ENCODE measurements at regions not wholly inside any gene's neighbourhood (a gene's known extent, or its start where the extent isn't known, plus 50 kb on each side); places are given as distances from the start of the nearest gene placed in this dataset.
"Not testable (repeated sequence)": the region's sequence is repeated elsewhere in the genome, so short reads cannot be mapped to it uniquely, and the experiment has no call there.

DNA sequence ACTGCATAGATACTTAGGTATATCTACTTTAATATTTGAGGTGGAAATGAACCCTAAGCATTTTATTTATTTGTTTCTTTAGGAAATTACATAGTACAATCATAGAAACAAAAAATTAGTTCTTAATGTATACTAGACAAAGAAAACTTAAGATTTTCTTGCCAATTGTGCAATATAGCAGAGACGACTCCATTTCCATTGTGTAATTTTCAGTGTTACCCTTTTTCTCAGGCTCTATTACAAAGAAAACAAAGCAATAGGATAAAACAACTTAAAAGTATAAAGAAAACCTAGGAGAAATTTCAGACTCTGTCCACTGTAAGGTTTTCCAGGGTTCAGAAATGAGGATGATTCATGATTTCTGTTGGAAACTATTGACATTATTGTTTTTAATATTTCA, 89.0 kb upstream of the SERTAD2 start:
- intact Hi-C loops (cut with DNase I; ENCODE audit: low total_unique reads) (no loop called here), in situ Hi-C loops (cut with MboI; ENCODE audit: low pct_ligation_motif_present in 1 of 4, low pct_unique_long_range_greater_than_20kb in 1 of 4, low sequenced_read_pairs in 3 of 4) (loop anchor here in 1 of 4 donors (10.0 kb wide), 1 partner anchor 88 kb away; the partner anchor contains the start of gene SERTAD2)
- no peaks in the 10 kb centered on the region for H3K9me3 ChIP-seq
- DNase-seq: no peak
- no peak overlapping the region for H3K27ac ChIP-seq
- no peaks in the 10 kb centered on the region for H3K27me3 ChIP-seq
- WGBS, 2 donors (ENCODE audit: low coverage in 1 of 2): 92 to 94% methylated on average over 1 of the region's 1 CpG
- no peak overlapping the region for H3K4me3 ChIP-seq
- H3K36me3 ChIP-seq: no peaks in the 10 kb centered on the region
- peaks cover 0 to 4% (median 2%) of the 10 kb centered on the region in 4 donors for H3K4me1 ChIP-seq
- no peak for TF ChIP-seq EP300 (IDR thresholded peaks at IDR 0.05; ENCODE audit: low read depth)
- no peak for TF ChIP-seq POLR2A (IDR thresholded peaks at IDR 0.05)
- no peak for TF ChIP-seq POLR2AphosphoS5 (IDR thresholded peaks at IDR 0.05)
- no peak for TF ChIP-seq CTCF (IDR thresholded peaks at IDR 0.05)

DNA sequence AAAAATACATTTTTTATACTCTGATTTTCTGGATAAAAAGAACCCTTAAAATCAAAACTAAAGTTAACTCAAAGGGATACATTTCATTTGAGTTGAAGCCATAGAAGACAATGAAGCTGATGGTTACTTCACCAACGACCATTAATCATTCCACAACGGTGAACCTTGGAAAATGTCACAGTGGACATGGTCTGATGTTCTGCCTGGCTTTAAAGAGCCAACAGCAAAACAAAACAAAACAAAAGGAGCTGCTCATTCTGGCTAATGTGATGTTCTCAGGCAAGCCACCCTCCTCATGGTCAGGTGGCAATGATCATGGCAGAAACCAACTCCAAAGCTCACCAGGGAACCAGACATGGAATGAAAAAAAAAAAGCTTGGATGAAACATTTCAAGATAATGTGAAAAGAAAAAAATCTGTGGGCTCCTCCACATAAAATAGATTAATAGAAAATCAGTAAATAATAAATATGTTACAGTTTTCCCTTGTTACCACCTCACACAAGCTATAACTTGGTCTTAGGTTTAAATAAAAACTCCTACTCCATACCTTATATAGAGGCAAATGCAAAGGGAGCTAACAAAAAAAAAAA, 90.1 kb upstream of the SERTAD2 start:
- intact Hi-C loops (cut with DNase I; ENCODE audit: low total_unique reads) (no loop called here), in situ Hi-C loops (cut with MboI; ENCODE audit: low pct_ligation_motif_present in 1 of 4, low pct_unique_long_range_greater_than_20kb in 1 of 4, low sequenced_read_pairs in 3 of 4) (loop anchor here in 1 of 4 donors (10.0 kb wide), 1 partner anchor 89 kb away; the partner anchor contains the start of gene SERTAD2)
- no peak overlapping the region for H3K27ac ChIP-seq
- TF ChIP-seq EP300 (IDR thresholded peaks at IDR 0.05; ENCODE audit: low read depth): no peak
- TF ChIP-seq POLR2AphosphoS5 (IDR thresholded peaks at IDR 0.05): no peak
- no peak for TF ChIP-seq CTCF (IDR thresholded peaks at IDR 0.05)
- no peak for TF ChIP-seq POLR2A (IDR thresholded peaks at IDR 0.05)
- no peak overlapping the region for H3K4me3 ChIP-seq
- DNase-seq: no peak
- H3K9me3 ChIP-seq: no peaks in the 10 kb centered on the region
- WGBS, 2 donors (ENCODE audit: low coverage in 1 of 2): 83 to 90% methylated on average over 2 of the region's 2 CpGs
- H3K27me3 ChIP-seq: no peaks in the 10 kb centered on the region
- H3K36me3 ChIP-seq: no peaks in the 10 kb centered on the region
- H3K4me1 ChIP-seq: peaks cover 3 to 11% (median 6%) of the 10 kb centered on the region in 4 donors

DNA sequence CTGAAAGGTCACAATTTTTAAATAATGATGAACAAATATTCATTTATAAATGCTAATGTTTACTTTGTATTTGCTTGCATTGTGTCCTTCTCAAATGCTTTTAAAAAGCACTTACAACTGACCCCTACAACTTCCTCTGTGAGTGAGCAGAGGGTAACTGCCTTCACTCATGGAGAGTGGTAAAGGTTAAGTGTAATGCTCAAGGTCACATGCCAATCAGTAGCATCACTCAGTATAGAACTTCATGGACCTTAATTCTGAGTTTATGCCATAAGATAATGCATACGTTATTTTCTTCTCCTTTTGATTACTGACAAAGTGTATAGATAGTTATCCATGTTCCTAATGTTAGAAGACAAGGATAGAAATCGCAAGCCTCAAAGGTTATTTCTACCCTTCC, 91.8 kb upstream of the SERTAD2 start:
- Histone ChIP-seq H3K4me1 (peaks cover 4 to 21% (median 14%) of the 10 kb centered on the region in 4 donors), H3K27ac (no peak overlapping the region), H3K27me3 (no peaks in the 10 kb centered on the region), H3K4me3 (no peak overlapping the region), H3K9me3 (no peaks in the 10 kb centered on the region), H3K36me3 (no peaks in the 10 kb centered on the region)
- intact Hi-C loops (cut with DNase I; ENCODE audit: low total_unique reads) (no loop called here), in situ Hi-C loops (cut with MboI; ENCODE audit: low pct_ligation_motif_present in 1 of 4, low pct_unique_long_range_greater_than_20kb in 1 of 4, low sequenced_read_pairs in 3 of 4) (loop anchor here in 2 of 4 donors (5.0 to 10.0 kb wide), 2 partner anchors 88 to 91 kb away; partner anchors contain the start of gene SERTAD2 (in 1 of the 2))
- WGBS, 2 donors (ENCODE audit: low coverage in 1 of 2): 81 to 83% methylated on average over 2 of the region's 2 CpGs
- no peak for DNase-seq
- TF ChIP-seq CTCF (IDR thresholded peaks at IDR 0.05): no peak
- TF ChIP-seq POLR2A (IDR thresholded peaks at IDR 0.05): no peak
- TF ChIP-seq POLR2AphosphoS5 (IDR thresholded peaks at IDR 0.05): no peak
- TF ChIP-seq EP300 (IDR thresholded peaks at IDR 0.05; ENCODE audit: low read depth): no peak

GRCh38 chr2:64747690-64748091, 94.0 kb upstream of the SERTAD2 start:
- H3K4me3 ChIP-seq, H3K36me3 ChIP-seq, H3K27me3 ChIP-seq, H3K9me3 ChIP-seq, DNase-seq, H3K27ac ChIP-seq: not testable (repeated sequence)
- intact Hi-C loops (cut with DNase I; ENCODE audit: low total_unique reads): loop anchor here (2.0 kb wide), 1 partner anchor 65 kb away; no protein-coding TSS in a partner anchor
- in situ Hi-C loops (cut with MboI; ENCODE audit: low pct_ligation_motif_present in 1 of 4, low pct_unique_long_range_greater_than_20kb in 1 of 4, low sequenced_read_pairs in 3 of 4): loop anchor here in 2 of 4 donors (5.0 to 10.0 kb wide), 2 partner anchors 90 to 93 kb away; partner anchors contain the start of gene SERTAD2 (in 1 of the 2)
- 64 to 75% methylated on average over 3 of the region's 3 CpGs for WGBS, 2 donors (ENCODE audit: low coverage in 1 of 2)
- peaks cover 12 to 29% (median 18%) of the 10 kb centered on the region in 4 donors for H3K4me1 ChIP-seq

Measured in transverse colon (tissue), 4 donors.